ENCODE measurements at regions not wholly inside any gene's neighbourhood (a gene's known extent, or its start where the extent isn't known, plus 50 kb on each side); places are given as distances from the start of the nearest gene placed in this dataset.
"Not testable (repeated sequence)": the region's sequence is repeated elsewhere in the genome, so short reads cannot be mapped to it uniquely, and the experiment has no call there.

- TF ChIP-seq CTCF (IDR thresholded peaks at IDR 0.05; ENCODE audit: insufficient read depth, low read depth, low read length), result no peak
- no peak overlapping the region for H3K4me3 ChIP-seq (ENCODE audit: low read depth, low read length)
- no peak for DNase-seq (ENCODE audit: low read depth)
Observed at GRCh38 chrX:1870421-1870820, 255.6 kb downstream of the ASMT start.

DNA sequence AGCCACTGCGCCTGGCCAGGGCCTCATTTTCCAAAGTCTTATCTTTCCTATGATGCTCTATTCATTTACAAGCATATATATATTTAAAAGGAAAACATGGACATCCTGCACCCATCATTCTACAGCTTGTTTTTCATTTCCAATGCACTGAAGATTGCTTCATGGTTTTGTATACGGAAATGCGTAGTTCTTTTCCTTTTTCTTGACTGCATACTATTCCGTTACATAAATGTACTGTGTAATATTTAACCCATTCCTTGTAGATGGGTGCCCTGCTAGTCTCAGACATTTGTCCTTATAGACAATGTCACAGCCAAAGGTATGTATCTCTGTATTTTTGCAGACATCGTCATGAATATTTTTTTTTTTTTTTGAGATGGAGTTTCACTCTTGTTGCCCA, 257.0 kb downstream of the ASMT start:
- H3K4me3 ChIP-seq (ENCODE audit: low read depth, low read length), result no peak overlapping the region
- TF ChIP-seq CTCF (IDR thresholded peaks at IDR 0.05; ENCODE audit: insufficient read depth, low read depth, low read length), result no peak
- no peak for DNase-seq (ENCODE audit: low read depth)

- no peak for DNase-seq (ENCODE audit: low read depth)
- TF ChIP-seq CTCF (IDR thresholded peaks at IDR 0.05; ENCODE audit: insufficient read depth, low read depth, low read length), result no peak
- no peak overlapping the region for H3K4me3 ChIP-seq (ENCODE audit: low read depth, low read length)
Observed at GRCh38 chrX:1873671-1874070, 258.8 kb downstream of the ASMT start.

DNA sequence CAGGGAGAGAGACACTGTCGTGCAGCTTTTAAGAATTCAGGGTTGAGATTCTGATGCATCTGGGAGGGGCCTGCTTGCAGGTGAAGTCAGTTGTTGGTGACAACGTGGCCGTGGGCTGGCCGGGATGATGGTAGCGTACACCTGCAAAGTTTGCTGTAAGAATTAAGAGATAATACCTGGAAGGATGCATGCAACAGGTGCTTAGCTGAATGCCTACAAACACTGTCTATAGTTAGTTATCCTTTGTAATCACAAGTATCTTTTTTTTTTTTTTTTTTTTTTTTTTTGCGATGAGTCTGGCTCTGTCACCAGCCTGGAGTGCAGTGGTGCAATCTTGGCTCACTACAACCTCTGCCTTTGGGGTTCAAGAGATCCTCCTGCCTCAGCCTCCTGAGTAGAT, 259.6 kb downstream of the ASMT start:
- no peak overlapping the region for H3K4me3 ChIP-seq (ENCODE audit: low read depth, low read length)
- no peak for TF ChIP-seq CTCF (IDR thresholded peaks at IDR 0.05; ENCODE audit: insufficient read depth, low read depth, low read length)
- no peak for DNase-seq (ENCODE audit: low read depth)

- DNase-seq (ENCODE audit: low read depth), result no peak
- H3K4me3 ChIP-seq (ENCODE audit: low read depth, low read length), result no peak overlapping the region
- no peak for TF ChIP-seq CTCF (IDR thresholded peaks at IDR 0.05; ENCODE audit: insufficient read depth, low read depth, low read length)
Observed at GRCh38 chrX:1874899-1875298, 260.0 kb downstream of the ASMT start.

GRCh38 chrX:1876041-1876440, 261.2 kb downstream of the ASMT start:
- TF ChIP-seq CTCF (IDR thresholded peaks at IDR 0.05; ENCODE audit: insufficient read depth, low read depth, low read length), result no peak
- H3K4me3 ChIP-seq (ENCODE audit: low read depth, low read length), result no peak overlapping the region
- DNase-seq (ENCODE audit: low read depth), result no peak

- H3K4me3 ChIP-seq (ENCODE audit: low read depth, low read length), result no peak overlapping the region
- no peak for DNase-seq (ENCODE audit: low read depth)
- TF ChIP-seq CTCF (IDR thresholded peaks at IDR 0.05; ENCODE audit: insufficient read depth, low read depth, low read length), result no peak
Observed at GRCh38 chrX:1877780-1878179, 262.9 kb downstream of the ASMT start.

- not testable (repeated sequence) for H3K4me3 ChIP-seq (ENCODE audit: low read depth, low read length); DNase-seq (ENCODE audit: low read depth)
Observed at GRCh38 chrX:1880884-1881817, 266.3 kb downstream of the ASMT start.
